ENCODE measurements at regions not wholly inside any gene's neighbourhood (a gene's known extent, or its start where the extent isn't known, plus 50 kb on each side); places are given as distances from the start of the nearest gene placed in this dataset.
"Not testable (repeated sequence)": the region's sequence is repeated elsewhere in the genome, so short reads cannot be mapped to it uniquely, and the experiment has no call there.

DNA sequence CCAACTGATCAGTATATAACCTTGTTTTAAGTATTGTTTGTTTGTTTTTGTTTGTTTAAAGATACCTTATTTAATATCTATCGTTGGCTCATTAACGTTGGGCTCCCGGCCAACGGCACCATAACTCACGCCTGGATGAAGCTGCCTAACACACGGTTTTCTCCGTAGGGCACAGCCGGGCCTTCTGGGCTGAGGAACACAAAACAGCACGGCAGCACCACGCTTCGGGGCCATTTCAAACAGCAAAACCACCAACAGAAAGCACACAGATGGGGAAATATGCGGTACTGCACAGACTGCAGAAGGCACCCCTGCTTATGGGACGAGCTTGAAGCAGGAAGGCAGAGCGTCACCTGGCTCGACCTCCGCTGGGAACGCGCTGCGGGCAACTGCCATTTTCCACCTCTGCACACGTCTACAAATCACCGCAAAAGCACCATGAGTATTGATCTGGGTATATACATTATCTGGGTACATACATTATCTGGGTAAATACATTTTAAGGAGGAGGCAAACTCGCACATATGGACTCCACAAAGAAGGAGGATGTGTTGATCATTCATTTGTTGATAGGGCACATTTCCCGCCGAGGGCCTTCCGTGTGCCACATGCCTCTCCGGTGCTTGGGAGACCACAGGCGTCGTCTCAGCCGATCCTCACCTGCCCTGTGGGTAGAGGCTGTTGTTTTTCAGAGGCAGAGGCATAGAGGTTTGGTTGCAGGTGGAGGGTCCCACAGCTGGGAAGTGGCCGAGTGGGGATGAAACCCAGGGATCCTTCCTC is 123.7 kb upstream of the ATP2B2 start:
- no peak for FAIRE-seq

DNA sequence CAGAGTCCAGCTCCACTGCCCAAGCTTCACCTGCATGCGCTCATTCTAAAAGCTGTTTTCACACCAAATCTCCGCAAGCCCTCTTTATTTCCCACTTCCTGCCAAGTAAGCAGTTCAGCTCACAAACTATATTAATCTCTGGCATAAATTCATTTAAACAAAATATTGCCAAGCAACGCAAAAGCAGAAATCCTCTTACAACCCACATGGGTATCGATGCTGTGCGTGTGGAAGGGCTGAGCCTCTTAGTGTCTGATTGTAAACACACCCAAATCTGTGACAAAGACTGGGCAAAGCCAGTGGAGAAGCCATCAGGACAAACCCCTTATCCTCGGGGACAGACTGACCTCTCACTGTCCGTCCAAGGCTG is 124.3 kb upstream of the ATP2B2 start:
- FAIRE-seq, result no peak

DNA sequence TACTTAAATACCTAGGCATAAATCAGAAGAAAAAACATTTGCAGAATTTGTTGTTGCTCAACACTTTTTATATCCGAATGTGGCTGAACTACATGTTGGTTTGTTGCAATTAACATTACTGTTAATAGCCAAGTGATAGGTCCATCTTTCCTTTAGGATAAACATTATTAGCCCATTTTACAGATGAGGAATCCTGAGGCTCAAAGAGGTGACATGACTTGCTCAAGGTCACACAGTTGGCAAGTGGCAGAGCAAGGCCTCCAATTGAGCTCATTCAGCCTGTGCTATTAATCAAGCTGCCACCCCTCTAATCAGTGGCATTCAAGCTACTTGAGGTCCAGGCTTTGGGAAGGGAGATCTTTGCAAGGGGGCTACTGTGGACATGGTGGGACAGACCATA is 125.8 kb upstream of the ATP2B2 start:
- FAIRE-seq, result no peak

DNA sequence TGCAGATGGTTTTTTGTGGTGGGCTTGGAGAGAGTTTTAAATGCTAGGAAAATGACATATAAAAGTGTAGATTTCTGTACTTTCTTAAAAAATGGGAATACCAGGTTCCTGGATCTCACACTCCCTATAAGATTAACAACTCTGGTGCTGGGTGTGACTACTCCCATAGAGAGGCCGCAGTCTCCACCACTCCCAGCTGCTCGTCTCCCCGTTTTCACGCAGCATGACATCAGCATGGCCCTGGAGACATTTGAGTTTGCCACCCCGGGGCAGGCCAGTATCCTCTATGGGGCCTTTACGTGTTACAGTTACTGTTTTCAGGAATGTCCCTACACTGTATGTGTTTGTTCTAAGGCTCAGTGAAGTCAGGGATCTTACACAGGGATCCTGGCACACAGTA is 126.7 kb upstream of the ATP2B2 start:
- FAIRE-seq, result no peak

DNA sequence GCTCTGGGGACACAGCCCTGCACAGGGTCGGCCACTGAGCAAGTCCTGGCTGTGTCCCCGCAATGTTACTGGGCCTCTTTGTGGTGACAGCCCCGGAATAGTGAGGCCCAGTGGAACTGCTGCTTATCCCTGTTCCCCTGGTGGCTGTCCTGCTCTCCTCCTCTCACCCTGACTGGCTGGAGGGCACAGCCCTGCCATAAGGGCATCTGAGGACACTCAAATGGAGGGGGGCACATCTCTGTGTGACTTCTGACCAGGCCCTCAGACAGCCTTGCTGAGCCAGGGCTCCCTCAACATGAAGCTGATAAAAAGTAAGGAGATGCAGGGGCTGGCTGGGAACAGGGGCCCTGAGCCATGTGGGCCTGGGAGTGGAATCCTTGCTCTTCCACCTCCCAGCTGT is 127.4 kb upstream of the ATP2B2 start:
- FAIRE-seq, result no peak

DNA sequence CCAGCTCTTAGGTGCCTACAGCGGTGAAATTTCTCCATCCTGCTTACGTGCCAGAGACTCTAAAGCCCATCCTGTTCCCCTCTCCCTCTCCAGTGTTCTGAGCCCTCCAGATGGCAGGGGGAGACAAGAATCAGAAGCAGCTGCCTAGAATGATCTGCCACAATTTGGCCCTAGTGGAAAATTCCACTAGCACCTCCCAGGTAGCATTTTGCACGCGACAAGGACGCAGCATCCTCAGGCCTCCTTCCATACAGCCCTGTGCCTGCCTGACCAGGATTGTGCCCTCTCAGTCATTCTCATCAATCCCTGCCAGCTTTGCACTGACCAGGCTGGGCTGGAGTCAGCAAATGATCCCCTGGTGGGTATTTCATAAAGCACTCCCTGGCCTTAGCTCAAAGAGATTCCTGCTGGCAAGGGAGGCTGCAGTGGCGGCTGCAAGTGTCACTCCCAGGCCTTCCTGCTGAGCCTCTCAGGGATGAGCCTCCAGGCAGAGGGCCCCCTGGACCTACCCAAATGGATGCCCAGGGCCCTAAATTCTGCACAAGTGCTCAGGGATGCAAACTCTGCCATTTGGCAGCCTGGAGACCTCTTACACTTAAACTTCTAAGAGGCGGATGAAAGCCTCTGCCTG is 130.2 kb upstream of the ATP2B2 start:
- FAIRE-seq, result no peak

DNA sequence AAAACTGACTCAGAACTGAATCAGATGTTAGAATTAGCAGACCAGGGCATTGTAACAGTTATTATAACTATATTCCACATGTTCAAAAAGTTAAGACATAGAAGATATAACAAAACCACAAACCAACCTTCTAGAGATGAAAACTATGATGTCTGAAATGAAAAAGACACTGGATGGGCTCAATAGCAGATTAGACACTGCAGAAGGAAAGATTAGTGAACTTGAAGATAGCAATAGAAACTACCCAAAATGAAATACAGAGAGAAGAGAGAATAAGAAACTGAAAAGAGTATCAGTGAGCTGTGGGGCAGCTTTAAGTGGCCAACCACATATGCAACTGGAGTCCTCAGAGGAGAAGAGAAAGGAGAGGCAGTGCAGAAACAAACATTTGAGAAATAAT is 132.0 kb upstream of the ATP2B2 start:
- FAIRE-seq, result no peak

DNA sequence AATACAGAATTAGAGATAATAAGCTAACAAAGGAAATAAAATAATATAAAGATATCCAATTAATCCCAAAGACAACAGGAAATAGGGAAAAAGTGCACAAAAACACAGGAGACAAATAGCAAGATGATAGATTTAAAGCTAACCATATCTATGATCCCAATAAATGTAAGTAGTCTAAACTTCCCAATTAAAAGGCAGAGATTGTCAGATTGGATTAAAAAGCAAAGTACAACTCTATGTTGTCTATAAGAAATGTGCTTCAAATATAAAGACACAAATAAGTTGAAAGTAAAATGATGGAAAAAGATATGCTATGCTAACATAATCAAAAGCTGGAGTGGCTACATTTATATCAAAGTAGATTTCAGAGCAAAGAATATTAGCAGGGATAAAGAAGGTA is 133.1 kb upstream of the ATP2B2 start:
- no peak for FAIRE-seq

DNA sequence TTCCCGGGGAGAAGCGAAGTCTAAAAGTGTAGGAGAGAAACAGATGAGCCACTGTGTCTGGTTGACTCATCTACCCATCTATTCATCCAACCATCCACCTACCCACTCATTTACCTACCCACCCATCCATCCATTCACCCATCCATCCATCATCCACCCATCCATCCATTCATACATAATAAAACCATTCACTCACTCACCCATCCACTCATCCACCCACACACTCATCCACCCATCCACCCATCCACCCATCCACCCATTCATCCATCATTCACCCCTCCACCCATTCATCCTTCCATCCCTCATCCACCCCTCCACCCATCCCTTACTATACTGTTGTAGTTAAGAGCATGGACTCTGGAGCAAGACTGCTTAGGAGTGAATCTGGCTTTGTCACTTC is 136.4 kb upstream of the ATP2B2 start:
- no peak for FAIRE-seq

DNA sequence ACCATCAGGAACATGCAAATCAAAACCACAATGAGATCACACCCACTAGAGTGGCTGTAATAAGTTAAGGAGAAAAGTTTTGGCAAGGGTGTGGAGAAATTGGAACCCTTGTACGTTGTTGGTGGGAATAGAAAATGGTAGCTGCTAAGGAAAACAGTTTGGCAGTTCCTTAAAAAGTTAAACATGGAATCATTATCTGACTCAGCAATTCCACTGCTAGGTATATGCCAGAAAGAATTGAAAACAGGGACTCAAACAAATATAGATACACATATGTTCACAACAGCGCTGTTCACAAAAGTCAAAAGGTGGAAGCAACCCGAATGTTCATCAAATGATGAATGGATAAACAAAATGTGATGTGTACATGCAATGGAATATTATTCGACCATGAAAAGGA is 138.8 kb upstream of the ATP2B2 start:
- FAIRE-seq, result no peak

DNA sequence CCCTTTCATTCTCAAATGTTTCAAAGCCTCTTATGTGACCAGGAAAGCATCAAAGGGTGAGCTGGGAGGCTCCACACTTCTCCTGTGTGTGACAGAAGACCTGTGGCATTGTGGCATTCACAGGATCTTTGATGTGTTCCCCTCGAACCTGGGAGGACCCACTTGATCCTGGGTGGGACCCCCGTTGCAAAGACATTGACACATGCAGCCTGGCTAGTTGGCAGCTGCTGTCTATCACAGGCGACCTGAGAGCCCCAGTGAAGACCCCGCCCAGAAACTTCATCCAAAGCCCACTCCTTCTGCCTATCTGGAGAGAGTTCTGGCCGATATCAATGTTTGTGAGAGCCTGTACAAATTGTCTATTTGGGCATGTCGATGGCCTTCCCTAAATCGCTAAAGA is 140.4 kb upstream of the ATP2B2 start:
- no peak for FAIRE-seq

DNA sequence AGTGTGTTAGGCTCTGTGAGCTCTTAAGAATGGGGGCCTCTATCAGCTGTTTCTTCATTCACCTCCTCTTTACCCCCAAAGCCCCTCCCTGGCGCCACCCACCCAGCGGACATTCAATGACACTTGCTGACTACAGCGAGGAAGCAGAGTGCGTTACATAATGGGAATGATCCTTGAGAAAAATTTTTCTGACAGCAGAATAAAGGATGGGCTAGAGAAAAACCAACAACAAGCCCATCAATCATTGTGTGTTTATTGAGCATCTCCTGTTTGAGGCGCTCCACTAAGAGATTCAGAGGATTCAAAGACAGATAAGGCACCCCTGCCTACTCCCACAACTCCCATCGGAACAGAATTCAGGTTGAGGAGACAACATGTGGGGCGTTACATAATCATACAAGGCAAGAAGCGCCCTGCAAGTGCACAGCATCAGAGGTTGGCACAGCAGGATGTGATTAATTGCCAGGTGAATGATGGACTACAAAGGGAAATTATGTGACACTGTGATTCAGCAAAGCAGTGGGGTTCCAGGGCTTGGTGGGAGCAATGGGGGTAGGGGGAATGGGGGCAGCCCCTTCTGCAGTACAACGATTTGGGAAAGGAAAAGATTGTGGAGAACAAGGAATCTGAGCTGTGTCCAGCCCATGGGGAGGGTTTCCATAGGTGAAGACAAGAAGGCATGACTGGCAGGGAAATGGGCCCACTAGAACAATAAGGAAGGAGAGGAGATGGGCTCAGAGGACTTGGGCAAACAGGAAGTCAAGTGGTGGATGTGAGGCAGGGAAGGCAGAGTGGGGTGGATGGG is 141.3 kb upstream of the ATP2B2 start:
- no peak for FAIRE-seq

DNA sequence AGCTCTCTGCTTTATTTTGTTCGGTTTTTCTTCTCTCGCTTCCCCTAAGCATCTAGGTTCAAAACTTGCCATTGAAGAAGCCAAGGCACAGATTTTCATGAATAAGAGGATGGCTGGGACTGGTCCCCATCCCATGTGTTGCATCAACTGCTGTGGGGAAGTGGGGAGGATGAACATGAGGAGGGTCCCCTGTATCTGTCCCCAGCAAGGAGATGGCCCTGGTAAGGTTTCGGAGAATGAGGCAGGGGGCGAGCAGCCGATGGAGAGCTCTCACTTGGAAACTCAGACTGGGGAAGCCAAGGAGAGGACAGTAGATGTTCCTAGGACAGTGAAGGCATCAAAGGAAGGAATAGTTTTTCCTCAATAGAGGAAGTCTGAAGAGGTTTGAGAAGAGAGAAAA is 142.0 kb upstream of the ATP2B2 start:
- FAIRE-seq, result no peak

DNA sequence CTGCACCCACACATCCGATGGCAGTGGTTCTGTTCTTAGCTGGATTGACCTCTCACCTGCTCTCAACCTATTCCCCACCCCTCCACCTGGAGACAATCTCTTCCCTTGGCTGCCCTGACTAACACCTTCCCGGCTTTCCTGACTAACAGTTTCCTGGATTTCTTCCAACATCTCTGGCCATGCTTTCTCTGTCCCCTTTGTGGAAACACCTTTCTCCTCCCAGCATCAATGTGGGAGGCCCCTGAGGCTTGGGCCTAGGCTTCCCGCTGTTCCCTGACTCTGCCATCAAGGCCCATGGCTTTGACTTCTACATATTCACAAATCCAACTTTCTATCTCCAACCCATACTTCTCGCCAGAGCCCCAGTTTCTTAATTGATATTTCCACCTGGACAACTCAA is 142.8 kb upstream of the ATP2B2 start:
- no peak for FAIRE-seq

DNA sequence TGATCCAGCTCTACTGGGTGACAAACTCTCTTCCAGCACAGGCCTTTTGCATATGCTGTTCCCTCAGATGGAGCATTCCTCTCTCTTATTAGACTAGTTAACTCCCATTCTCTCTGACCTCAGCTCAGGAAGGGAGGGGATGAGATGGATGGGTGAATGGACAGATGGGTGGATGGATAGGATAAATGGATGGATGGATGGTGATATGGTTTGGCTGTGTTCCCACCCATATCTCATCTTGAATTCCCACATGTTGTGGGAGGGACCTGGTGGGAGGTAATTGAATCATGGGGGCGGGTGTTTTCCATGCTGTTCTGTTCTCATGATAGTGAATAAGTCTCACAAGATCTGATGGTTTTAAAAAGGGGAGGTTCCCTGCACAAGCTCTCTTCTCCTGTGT is 144.1 kb upstream of the ATP2B2 start:
- not testable (repeated sequence) for FAIRE-seq

DNA sequence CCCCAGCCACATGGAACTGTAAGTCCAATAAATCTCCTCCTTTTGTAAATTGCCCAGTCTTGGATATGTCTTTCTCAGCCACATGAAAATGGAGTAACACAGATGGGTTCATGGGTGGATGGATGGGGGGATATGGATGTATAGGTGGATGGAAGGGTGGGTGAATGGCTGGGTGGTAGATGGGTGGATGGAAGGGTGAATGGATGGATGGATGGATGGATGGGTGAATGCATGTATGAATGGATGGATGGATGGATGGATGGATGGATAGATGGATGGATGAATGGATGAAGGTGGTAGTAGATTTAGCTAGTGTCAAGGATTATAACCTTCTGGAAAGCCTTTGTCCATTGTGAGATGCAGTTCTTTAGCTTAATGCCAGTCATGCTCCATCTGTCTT is 146.1 kb upstream of the ATP2B2 start:
- FAIRE-seq, result no peak

DNA sequence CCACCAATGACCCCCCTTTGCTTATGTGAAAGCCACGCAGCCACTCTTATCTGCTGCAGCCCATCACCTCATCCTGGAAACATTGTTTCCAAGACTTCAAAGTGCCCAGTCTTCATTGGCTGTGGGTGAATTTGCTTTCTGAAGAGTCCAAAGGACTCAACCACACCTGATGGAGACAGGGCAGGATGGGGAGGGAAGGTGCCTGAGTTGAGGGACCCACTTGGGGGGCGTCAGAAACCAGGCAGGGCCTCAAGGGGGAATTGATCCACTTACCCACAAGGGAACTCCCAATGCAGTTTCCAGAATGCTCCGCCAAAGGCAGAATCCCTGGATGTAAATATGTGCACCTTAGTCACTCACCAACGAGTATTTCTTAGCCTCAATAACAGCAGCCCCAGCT is 147.9 kb upstream of the ATP2B2 start:
- FAIRE-seq, result no peak

DNA sequence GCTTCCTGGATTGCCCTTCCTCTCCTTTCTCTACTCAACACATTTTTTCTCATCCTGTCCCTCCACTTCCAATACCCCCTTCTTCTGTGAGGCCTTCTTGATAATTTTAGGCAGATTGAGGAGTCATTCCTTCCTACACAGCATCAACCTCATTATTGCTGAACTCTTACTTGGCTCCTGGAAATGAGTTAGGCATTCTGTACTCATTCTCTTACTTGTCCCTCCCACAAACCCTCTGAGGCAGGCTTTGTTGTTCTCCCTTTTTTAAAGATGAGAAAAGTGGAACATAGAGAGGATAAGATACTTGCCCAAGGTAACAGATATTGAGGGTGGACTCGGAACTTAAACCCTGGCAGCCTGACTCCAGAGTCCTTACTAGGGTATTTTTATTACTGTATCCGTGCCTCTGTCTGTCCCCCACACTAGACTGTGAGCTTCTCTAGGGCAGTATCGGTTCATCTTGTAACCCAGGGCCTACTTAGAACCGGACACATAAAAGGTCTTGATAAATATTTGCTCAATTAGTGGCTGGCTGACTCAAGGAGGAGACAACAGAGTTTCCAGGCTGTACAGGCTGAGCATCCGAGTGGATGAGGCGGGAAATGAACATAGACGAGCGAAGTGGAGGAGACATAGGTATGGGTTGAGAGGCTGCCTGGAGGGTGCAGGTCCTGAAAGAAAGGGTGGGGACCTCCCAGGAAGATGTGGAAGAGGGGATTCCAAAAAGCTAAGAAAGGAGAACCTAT is 148.7 kb upstream of the ATP2B2 start:
- FAIRE-seq, result no peak

DNA sequence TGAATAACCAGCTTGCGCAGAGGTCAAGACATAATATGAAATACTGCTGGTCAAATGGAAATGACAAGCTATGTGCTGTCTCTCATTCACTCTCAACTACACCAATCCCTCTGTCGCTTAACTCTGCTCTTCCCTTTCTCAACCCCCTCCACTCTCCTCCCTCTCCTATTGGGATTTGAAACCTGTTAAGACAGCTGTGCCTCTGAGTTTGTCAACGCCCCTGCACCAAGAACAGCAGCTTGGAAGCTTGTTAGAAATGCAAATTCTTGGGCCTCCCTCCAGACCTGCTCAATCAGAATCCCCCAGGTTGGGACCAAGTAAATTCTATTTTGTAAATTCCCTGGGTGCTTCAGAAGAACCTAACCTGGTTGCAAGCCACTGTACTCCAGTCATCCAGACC is 149.7 kb upstream of the ATP2B2 start:
- no peak for FAIRE-seq

DNA sequence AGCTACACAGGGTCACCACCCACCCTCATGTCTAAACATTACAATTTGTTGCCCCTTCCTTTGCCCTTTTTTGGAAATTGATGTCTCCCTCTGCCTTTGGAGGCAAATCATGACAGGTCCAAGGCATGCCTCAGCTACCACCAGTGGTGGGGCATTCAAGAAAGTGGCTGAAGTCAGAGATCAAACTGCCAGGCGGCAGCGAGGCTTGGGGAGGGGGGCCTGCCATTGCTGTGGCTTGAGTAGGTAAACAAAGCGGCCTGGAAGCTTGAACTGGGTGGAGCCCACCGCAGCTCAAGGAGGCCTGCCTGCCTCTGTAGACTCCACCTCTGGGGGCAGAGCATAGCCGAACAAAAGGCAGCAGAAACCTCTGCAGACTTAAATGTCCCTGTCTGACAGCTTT is 152.0 kb upstream of the ATP2B2 start:
- not testable (repeated sequence) for FAIRE-seq

DNA sequence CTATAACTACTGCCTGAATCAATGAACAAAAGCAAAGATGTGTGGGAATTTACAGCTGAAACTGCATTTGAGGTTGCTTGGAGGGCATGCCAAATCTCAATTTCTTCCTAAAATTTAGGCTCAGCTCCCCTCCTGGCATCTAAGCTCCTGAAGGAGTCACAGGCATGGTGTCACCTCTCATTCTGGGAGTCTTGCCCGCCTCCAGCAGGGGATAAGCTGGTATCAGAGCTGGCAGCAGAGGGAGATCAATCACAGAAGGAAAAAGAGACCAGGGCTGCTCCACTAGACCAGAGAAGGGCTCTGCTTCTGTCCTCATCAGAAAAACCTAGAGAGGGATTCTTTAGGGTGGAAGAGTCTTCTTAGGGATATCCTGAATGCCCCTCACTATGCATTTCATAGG is 150.4 kb upstream of the SLC6A11 start:
- no peak for FAIRE-seq

DNA sequence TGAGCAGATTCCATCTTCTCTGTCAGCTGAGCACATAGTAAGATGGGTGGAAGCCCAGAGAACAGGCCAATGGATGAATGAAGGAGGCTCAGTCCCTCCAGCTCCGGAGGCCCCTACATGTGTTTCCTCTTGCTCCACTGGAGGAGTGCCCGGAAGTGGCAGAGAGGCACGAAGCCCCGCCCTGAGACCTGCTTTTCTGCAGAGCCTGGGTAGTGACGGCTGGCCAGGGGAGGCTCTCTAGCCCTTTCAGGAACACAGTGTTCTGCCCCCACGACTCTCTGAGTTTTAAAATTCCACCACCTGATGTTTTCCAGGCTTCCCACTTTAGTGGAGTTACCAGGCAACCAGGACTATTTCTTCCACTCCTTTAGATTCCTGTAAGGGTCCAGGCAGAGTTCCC is 149.4 kb upstream of the SLC6A11 start:
- no peak for FAIRE-seq

DNA sequence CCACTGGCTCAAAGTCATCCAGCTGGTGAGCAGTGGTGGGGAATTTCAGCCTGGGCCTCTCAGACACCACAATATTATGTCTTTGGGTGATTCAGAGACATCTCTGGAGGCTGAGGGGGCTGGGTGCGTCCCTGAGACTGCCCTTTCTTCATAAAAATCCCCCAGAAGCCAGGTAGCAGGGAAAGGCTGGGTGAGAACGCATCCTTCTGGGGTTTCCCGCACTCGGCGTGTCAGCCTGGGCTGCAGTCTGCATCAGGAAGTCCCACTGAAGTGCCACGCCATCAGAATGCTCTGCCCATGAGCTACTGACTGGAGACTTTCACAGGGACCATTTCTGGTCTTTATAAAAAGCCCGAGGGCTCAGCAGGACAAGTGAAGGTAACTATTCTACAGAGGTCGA is 148.8 kb upstream of the SLC6A11 start:
- no peak for FAIRE-seq

Data from endometrium (tissue), 2 donors.